ENCODE measurements at regions not wholly inside any gene's neighbourhood (a gene's known extent, or its start where the extent isn't known, plus 50 kb on each side); places are given as distances from the start of the nearest gene placed in this dataset.

DNA sequence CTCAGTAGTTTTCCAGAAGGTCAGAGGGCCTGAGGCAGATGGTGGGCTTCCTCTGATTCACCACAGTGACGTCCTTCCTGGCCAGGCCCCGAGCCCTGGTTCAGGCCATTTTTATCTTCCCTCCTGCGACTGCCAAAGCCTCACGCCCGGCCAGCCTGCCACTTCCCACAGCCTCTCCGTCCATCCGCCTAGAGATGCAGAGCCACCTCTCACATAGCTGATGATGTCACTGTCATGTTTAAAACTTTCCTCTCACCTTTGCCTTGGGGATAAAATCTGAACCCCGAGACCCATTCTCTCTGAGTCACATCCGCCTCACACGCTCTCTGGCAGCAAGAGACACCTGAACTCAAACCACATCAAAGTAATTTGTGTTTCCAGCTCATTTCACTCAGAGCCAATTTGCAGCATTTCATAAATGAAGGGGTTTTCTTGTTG lies 175.3 kb downstream of the QDPR start:
- Histone ChIP-seq H3K27ac (peak overlapping the region; percentile 58), H3K9me3 (ENCODE audit: insufficient read depth, low read depth) (no peaks in the 10 kb centered on the region), H4K20me1 (ENCODE audit: insufficient read depth) (no peaks in the 10 kb centered on the region), H3K27me3 (ENCODE audit: insufficient read depth, low read depth) (no peaks in the 10 kb centered on the region), H3K4me3 (no peak overlapping the region), H3K4me1 (replicated peaks; ENCODE audit: insufficient read depth) (peaks cover 19% of the 10 kb centered on the region), H3F3A (ENCODE audit: insufficient read depth, low read depth) (no peaks in the 10 kb centered on the region; the same call in 1 of the 2 replicates), H3K36me3 (ENCODE audit: low read depth) (no peaks in the 10 kb centered on the region), H3K4me2 (peak overlapping the region; percentile 63), H3K79me2 (ENCODE audit: low read depth) (no peaks in the 10 kb centered on the region), H3K9me2 (ENCODE audit: insufficient read depth) (no peaks in the 10 kb centered on the region), H2AFZ (no peak overlapping the region)
- intact Hi-C loops (cut with micrococcal nuclease; ENCODE audit: unreplicated experiment), result no loop called here
- POLR2A ChIA-PET (ENCODE audit: unreplicated experiment), result no interaction called here
- no TSS peak for BruUV-seq (replicated peaks)
- CTCF ChIA-PET, result no interaction called here
- peak in 1 of 2 experiments; percentile 90 for DNase-seq
- no peak for TF ChIP-seq EZH2 (IDR thresholded peaks at IDR 0.05; ENCODE audit: low read depth)
- TF ChIP-seq, protein P1, sequence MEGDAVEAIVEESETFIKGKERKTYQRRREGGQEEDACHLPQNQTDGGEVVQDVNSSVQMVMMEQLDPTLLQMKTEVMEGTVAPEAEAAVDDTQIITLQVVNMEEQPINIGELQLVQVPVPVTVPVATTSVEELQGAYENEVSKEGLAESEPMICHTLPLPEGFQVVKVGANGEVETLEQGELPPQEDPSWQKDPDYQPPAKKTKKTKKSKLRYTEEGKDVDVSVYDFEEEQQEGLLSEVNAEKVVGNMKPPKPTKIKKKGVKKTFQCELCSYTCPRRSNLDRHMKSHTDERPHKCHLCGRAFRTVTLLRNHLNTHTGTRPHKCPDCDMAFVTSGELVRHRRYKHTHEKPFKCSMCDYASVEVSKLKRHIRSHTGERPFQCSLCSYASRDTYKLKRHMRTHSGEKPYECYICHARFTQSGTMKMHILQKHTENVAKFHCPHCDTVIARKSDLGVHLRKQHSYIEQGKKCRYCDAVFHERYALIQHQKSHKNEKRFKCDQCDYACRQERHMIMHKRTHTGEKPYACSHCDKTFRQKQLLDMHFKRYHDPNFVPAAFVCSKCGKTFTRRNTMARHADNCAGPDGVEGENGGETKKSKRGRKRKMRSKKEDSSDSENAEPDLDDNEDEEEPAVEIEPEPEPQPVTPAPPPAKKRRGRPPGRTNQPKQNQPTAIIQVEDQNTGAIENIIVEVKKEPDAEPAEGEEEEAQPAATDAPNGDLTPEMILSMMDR (conservative IDR thresholded peaks at IDR 0.05), result no peak

DNA sequence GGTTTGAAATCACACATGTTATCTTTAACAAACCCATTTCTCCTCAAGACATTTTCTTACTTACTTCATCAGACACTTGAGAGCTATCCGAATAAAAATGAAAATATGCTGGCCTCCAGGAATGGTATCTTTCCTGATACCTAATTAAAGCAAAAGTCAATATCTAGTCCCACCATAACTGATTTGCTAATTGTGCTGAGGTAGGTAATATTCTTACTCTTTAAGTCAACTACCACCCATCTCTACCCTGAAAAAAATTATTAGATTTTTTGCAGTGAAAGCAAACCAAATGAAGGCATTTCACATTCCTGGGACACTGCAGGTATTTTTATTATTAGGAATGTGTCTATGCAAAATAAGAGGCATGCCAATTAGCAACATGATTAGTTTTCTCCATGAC lies 175.8 kb downstream of the QDPR start:
- Histone ChIP-seq H3K27me3 (ENCODE audit: insufficient read depth, low read depth) (no peaks in the 10 kb centered on the region), H3K4me3 (no peak overlapping the region), H3K4me1 (replicated peaks; ENCODE audit: insufficient read depth) (peaks cover 19% of the 10 kb centered on the region), H3K36me3 (ENCODE audit: low read depth) (no peaks in the 10 kb centered on the region), H3K4me2 (peak overlapping the region; percentile 63), H4K20me1 (ENCODE audit: insufficient read depth) (no peaks in the 10 kb centered on the region), H3F3A (ENCODE audit: insufficient read depth, low read depth) (no peaks in the 10 kb centered on the region; the same call in 1 of the 2 replicates), H2AFZ (no peak overlapping the region), H3K9me3 (ENCODE audit: insufficient read depth, low read depth) (no peaks in the 10 kb centered on the region), H3K9me2 (ENCODE audit: insufficient read depth) (no peaks in the 10 kb centered on the region), H3K27ac (0 out of 2 replicates have a peak overlapping the region, but pooled peaks have one; percentile 58), H3K79me2 (ENCODE audit: low read depth) (no peaks in the 10 kb centered on the region)
- POLR2A ChIA-PET (ENCODE audit: unreplicated experiment), result no interaction called here
- CTCF ChIA-PET, result no interaction called here
- no TSS peak for BruUV-seq (replicated peaks)
- TF ChIP-seq, protein P1 (conservative IDR thresholded peaks at IDR 0.05), result no peak
- TF ChIP-seq EZH2 (IDR thresholded peaks at IDR 0.05; ENCODE audit: low read depth), result no peak
- DNase-seq, result no peak
- intact Hi-C loops (cut with micrococcal nuclease; ENCODE audit: unreplicated experiment), result no loop called here

DNA sequence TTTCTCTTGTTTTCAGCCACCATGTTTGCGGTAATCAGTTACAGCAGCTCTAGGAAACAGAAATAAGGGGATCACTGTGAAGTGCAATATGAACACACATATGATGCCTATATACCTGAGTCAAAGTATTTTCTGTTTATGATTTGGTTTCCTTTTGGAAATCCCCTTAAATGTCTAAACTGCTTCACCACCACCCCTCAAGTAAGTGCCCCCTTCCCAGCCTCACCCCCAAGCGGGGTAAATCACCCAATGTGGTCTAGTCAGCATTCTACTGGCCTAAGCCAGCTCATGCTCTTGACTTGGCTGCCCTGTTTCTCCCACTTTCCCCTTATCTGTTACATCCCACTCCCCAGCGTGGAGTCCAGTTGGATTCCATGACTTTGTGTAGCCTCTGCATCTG lies 176.5 kb downstream of the QDPR start:
- DNase-seq, result no peak
- Histone ChIP-seq H3K4me2 (no peak overlapping the region), H2AFZ (no peak overlapping the region), H3K79me2 (ENCODE audit: low read depth) (no peaks in the 10 kb centered on the region), H3K9me3 (ENCODE audit: insufficient read depth, low read depth) (no peaks in the 10 kb centered on the region), H3K27me3 (ENCODE audit: insufficient read depth, low read depth) (no peaks in the 10 kb centered on the region), H3K36me3 (ENCODE audit: low read depth) (no peaks in the 10 kb centered on the region), H4K20me1 (ENCODE audit: insufficient read depth) (no peaks in the 10 kb centered on the region), H3F3A (ENCODE audit: insufficient read depth, low read depth) (peaks cover under 1% of the 10 kb centered on the region; the same call in 1 of the 2 replicates), H3K4me1 (replicated peaks; ENCODE audit: insufficient read depth) (peaks cover 19% of the 10 kb centered on the region), H3K27ac (no peak overlapping the region), H3K4me3 (no peak overlapping the region), H3K9me2 (ENCODE audit: insufficient read depth) (no peaks in the 10 kb centered on the region)
- no TSS peak for BruUV-seq (replicated peaks)
- TF ChIP-seq EZH2 (IDR thresholded peaks at IDR 0.05; ENCODE audit: low read depth), result no peak
- TF ChIP-seq, protein P1 (conservative IDR thresholded peaks at IDR 0.05), result no peak
- intact Hi-C loops (cut with micrococcal nuclease; ENCODE audit: unreplicated experiment), result no loop called here
- CTCF ChIA-PET, result no interaction called here
- POLR2A ChIA-PET (ENCODE audit: unreplicated experiment), result no interaction called here
